SK-N-MC (cell line): ENCODE measurements at regions not wholly inside any gene's neighbourhood (a gene's known extent, or its start where the extent isn't known, plus 50 kb on each side); places are given as distances from the start of the nearest gene placed in this dataset.

Experiments
- DNase-seq: peaks from one replicate; pipeline ENCODE4 v3.0.0-alpha.2; 2011; ENCODE audit warnings: low read depth, low spot score
- H3K27ac ChIP-seq: fragments of 200-600 bp; sonication (generic); 2 replicates; pipeline ENCODE4 v1.5.1; 2016; ENCODE audit warnings: mixed run types
- H3K36me3 ChIP-seq: fragments of 200-600 bp; sonication (generic); 2 replicates; pipeline ENCODE4 v1.6.1; 2017; ENCODE audit warnings: antibody characterized with exemption, low read length, mixed read lengths; ENCODE audit not compliant: insufficient read depth
- H3K4me3 ChIP-seq: fragments of 200-600 bp; sonication (generic); 2 replicates; pipeline ENCODE4 v1.5.1; 2016
- H3K9ac ChIP-seq: fragments of 200-600 bp; sonication (generic); 2 replicates; pipeline ENCODE4 v1.8.0; 2017; ENCODE audit warnings: mixed run types, mixed read lengths; ENCODE audit not compliant: insufficient read length
- H3K9me3 ChIP-seq: fragments of 200-600 bp; sonication (generic); 2 replicates; pipeline ENCODE4 v1.6.1; 2017; ENCODE audit warnings: low read depth, mild to moderate bottlenecking, antibody characterized with exemption, low read length, moderate library complexity, mixed read lengths
- EZH2 ChIP-seq: fragments of 200-600 bp; sonication (generic); IDR thresholded peaks from one replicate; pipeline ENCODE4 v1.6.1; 2017; ENCODE audit warnings: antibody characterized with exemption
- FOXP2 ChIP-seq: optimal IDR thresholded peaks from 2 replicates; pipeline ENCODE3; 2011; ENCODE audit warnings: mild to moderate bottlenecking, moderate library complexity; ENCODE audit not compliant: insufficient read depth; ENCODE audit errors: extremely low read length, control extremely low read depth
- POLR2AphosphoS5 ChIP-seq: IDR thresholded peaks from 2 replicates; pipeline ENCODE4 v1.6.1; 2012; ENCODE audit warnings: mild to moderate bottlenecking, low read depth, low read length, borderline replicate concordance

- no peak for DNase-seq
- TF ChIP-seq FOXP2 (no peak), POLR2AphosphoS5 (no peak), EZH2 (no peak)
- no peak overlapping the region for H3K4me3 ChIP-seq
- H3K9ac ChIP-seq, result no peak overlapping the region
- H3K27ac ChIP-seq, result no peak overlapping the region
- H3K9me3 ChIP-seq, result no peaks in the 10 kb centered on the region
- H3K36me3 ChIP-seq, result no peaks in the 10 kb centered on the region
Observed at GRCh38 chr2:147648471-147648870, 196.4 kb upstream of the ACVR2A start.

- no peak for DNase-seq
- no peak overlapping the region for H3K9ac ChIP-seq
- no peaks in the 10 kb centered on the region for H3K36me3 ChIP-seq
- no peaks in the 10 kb centered on the region for H3K9me3 ChIP-seq
- H3K4me3 ChIP-seq, result no peak overlapping the region
- no peak for TF ChIP-seq FOXP2
- TF ChIP-seq EZH2, result no peak
- H3K27ac ChIP-seq, result no peak overlapping the region
Observed at GRCh38 chr2:147647816-147648215, 197.0 kb upstream of the ACVR2A start.

- H3K36me3 ChIP-seq, result no peaks in the 10 kb centered on the region
- no peak for TF ChIP-seq FOXP2
- no peak for TF ChIP-seq EZH2
- no peak for TF ChIP-seq POLR2AphosphoS5
- H3K4me3 ChIP-seq, result no peak overlapping the region
- H3K9ac ChIP-seq, result no peak overlapping the region
- H3K27ac ChIP-seq, result no peak overlapping the region
- DNase-seq, result no peak
- H3K9me3 ChIP-seq, result no peaks in the 10 kb centered on the region
Observed at GRCh38 chr2:147646818-147647468, 197.9 kb upstream of the ACVR2A start.

GRCh38 chr2:147644491-147644890 is 200.3 kb upstream of the ACVR2A start:
- TF ChIP-seq EZH2 (no peak), FOXP2 (no peak), POLR2AphosphoS5 (no peak)
- Histone ChIP-seq H3K36me3 (no peaks in the 10 kb centered on the region), H3K4me3 (no peak overlapping the region), H3K9ac (no peak overlapping the region), H3K27ac (no peak overlapping the region), H3K9me3 (no peaks in the 10 kb centered on the region)
- DNase-seq, result no peak

- no peak for TF ChIP-seq POLR2AphosphoS5
- TF ChIP-seq EZH2, result no peak
- TF ChIP-seq FOXP2, result no peak
- Histone ChIP-seq H3K9me3 (no peaks in the 10 kb centered on the region), H3K27ac (no peak overlapping the region), H3K9ac (no peak overlapping the region), H3K36me3 (no peaks in the 10 kb centered on the region), H3K4me3 (no peak overlapping the region)
- DNase-seq, result no peak
Observed at GRCh38 chr2:147642765-147643164, 202.1 kb upstream of the ACVR2A start.

- Histone ChIP-seq H3K27ac (no peak overlapping the region), H3K9ac (no peak overlapping the region), H3K9me3 (no peaks in the 10 kb centered on the region), H3K36me3 (no peaks in the 10 kb centered on the region), H3K4me3 (no peak overlapping the region)
- TF ChIP-seq POLR2AphosphoS5, result no peak
- TF ChIP-seq FOXP2, result no peak
- TF ChIP-seq EZH2, result no peak
- no peak for DNase-seq
Observed at GRCh38 chr2:147641651-147642050, 203.2 kb upstream of the ACVR2A start.

- Histone ChIP-seq H3K4me3 (no peak overlapping the region), H3K36me3 (no peaks in the 10 kb centered on the region), H3K27ac (no peak overlapping the region), H3K9me3 (no peaks in the 10 kb centered on the region), H3K9ac (no peak overlapping the region)
- DNase-seq, result no peak
- TF ChIP-seq FOXP2, result no peak
- no peak for TF ChIP-seq EZH2
- TF ChIP-seq POLR2AphosphoS5, result no peak
Observed at GRCh38 chr2:147639891-147640290, 204.9 kb upstream of the ACVR2A start.

- TF ChIP-seq POLR2AphosphoS5 (no peak), FOXP2 (no peak), EZH2 (no peak)
- Histone ChIP-seq H3K9ac (no peak overlapping the region), H3K27ac (no peak overlapping the region), H3K4me3 (no peak overlapping the region), H3K9me3 (no peaks in the 10 kb centered on the region), H3K36me3 (no peaks in the 10 kb centered on the region)
- no peak for DNase-seq
Observed at GRCh38 chr2:147639386-147639785, 205.4 kb upstream of the ACVR2A start.

GRCh38 chr2:147636886-147637285 is 207.9 kb upstream of the ACVR2A start:
- TF ChIP-seq POLR2AphosphoS5 (no peak), EZH2 (no peak), FOXP2 (no peak)
- Histone ChIP-seq H3K27ac (no peak overlapping the region), H3K36me3 (no peaks in the 10 kb centered on the region), H3K4me3 (no peak overlapping the region), H3K9ac (no peak overlapping the region), H3K9me3 (no peaks in the 10 kb centered on the region)
- DNase-seq, result no peak
